HUES6 (cell line): ENCODE measurements at regions not wholly inside any gene's neighbourhood (a gene's known extent, or its start where the extent isn't known, plus 50 kb on each side); places are given as distances from the start of the nearest gene placed in this dataset.
"Not testable (repeated sequence)": the region's sequence is repeated elsewhere in the genome, so short reads cannot be mapped to it uniquely, and the experiment has no call there.

Experiments used
- H3K27ac ChIP-seq: 2 replicates; pipeline ENCODE4 v1.7.0; 2013; ENCODE audit warnings: low read depth, mild to moderate bottlenecking, low read length, inconsistent platforms
- H3K27me3 ChIP-seq: 2 replicates; pipeline ENCODE4 v1.6.1; 2013; ENCODE audit warnings: low read length; ENCODE audit not compliant: control insufficient read depth, insufficient read depth
- H3K36me3 ChIP-seq: 2 replicates; pipeline ENCODE4 v1.6.1; 2013; ENCODE audit warnings: low read length; ENCODE audit not compliant: control insufficient read depth, insufficient read depth
- H3K4me1 ChIP-seq: 2 replicates; pipeline ENCODE4 v1.6.1; 2013; ENCODE audit warnings: low read length; ENCODE audit not compliant: control insufficient read depth, insufficient read depth
- H3K4me3 ChIP-seq: 2 replicates; pipeline ENCODE4 v1.5.1; 2013; ENCODE audit warnings: low read depth, low read length
- H3K9ac ChIP-seq: one replicate; pipeline ENCODE4 v1.6.1; 2013; ENCODE audit warnings: mild to moderate bottlenecking, low read length
- H3K9me3 ChIP-seq: 2 replicates; pipeline ENCODE4 v1.6.1; 2013; ENCODE audit warnings: low read depth, low read length; ENCODE audit not compliant: control insufficient read depth, insufficient read depth

DNA sequence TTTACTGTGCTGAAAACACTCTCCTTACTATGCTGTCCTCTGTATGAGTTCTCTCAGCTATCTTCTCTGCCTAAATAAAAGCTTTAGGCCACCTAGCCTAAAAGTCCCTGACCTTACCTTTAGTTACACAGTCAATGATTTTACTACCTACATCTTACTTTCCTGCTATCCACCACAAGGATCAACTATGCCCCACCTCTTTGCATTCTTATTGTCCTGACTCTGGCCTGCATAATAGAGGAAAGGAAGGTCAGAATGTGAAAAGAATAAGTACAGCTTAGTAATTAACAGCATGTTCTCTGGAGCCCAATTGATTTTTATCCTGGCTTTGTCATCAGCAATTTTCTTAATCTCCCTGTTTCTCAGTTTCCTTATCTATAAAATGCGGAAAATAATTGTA, 1257.8 kb downstream of the RPA4 start:
- H3K27ac ChIP-seq, result peak overlapping the region; percentile 41
- no peaks in the 10 kb centered on the region for H3K27me3 ChIP-seq
- peaks cover 17% of the 10 kb centered on the region for H3K4me1 ChIP-seq
- H3K9ac ChIP-seq, result no peak overlapping the region
- H3K9me3 ChIP-seq, result peaks cover 4% of the 10 kb centered on the region; the same call in 1 of the 2 replicates
- no peak overlapping the region for H3K4me3 ChIP-seq
- H3K36me3 ChIP-seq, result no peaks in the 10 kb centered on the region

DNA sequence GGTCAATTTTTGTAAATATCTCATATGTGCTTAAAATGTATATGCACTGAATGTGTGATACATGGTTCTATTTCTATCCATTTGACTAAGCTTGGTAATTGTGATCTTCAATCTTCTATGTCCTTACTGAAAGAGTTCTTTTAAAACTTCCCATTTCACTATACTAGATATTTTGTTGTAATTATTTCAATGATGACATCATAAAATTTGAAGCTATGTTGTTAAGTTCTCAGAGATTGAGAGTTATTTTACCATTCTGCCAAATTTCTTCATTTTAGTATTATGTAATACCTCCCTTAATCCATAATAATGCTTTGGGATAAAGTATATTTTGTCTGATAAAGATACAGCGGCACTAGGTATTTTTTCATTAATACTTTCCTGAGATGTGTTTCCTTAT, 1307.3 kb downstream of the RPA4 start:
- Histone ChIP-seq H3K4me1 (peaks cover 4% of the 10 kb centered on the region; the same call in 1 of the 2 replicates), H3K27ac (no peak overlapping the region), H3K9ac (no peak overlapping the region), H3K36me3 (no peaks in the 10 kb centered on the region), H3K4me3 (no peak overlapping the region), H3K9me3 (no peaks in the 10 kb centered on the region), H3K27me3 (no peaks in the 10 kb centered on the region)

DNA sequence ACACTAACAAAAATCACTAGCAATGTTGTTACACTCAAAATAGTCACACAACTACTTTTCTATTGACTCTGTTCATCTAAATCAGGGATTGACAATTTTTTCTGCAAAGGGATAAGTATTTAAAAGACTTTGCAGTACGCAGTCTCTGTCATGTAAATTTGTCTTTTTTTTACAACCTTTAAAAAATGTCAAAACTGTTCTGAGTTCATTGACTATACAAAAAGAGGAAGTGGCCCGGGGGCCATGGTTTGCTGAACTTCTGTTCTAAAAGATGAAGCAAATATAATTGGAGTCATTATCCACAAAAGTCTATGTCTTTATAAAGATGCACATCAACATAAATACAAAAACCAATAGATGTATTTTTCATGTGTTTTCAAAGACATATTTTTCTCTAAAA, 1310.3 kb downstream of the RPA4 start:
- Histone ChIP-seq H3K27me3 (no peaks in the 10 kb centered on the region), H3K36me3 (no peaks in the 10 kb centered on the region), H3K9ac (no peak overlapping the region), H3K4me1 (peaks cover 4% of the 10 kb centered on the region; the same call in 1 of the 2 replicates), H3K27ac (no peak overlapping the region), H3K9me3 (no peaks in the 10 kb centered on the region), H3K4me3 (no peak overlapping the region)

DNA sequence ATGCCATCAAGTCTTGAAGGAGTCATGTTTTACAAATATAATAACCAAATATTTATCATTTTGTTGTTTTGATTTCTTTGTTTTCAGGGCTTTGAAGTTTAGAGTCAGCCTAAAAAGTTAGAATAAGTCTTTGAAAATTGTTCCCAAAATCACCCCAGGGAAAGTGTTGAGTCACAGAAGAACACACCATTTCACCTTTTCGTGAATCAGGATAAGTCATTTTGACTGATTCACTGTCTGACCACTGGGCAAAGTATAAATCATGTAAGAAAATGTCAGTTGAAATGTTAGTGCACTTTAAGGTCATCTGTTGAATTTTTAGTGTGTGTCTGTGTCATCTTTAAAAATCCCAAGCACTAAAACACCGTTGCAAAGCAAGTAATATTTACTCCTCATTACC, 1320.1 kb downstream of the RPA4 start:
- no peak overlapping the region for H3K9ac ChIP-seq
- no peak overlapping the region for H3K27ac ChIP-seq
- no peaks in the 10 kb centered on the region for H3K36me3 ChIP-seq
- no peak overlapping the region for H3K4me3 ChIP-seq
- H3K4me1 ChIP-seq, result peaks cover 4% of the 10 kb centered on the region; the same call in 1 of the 2 replicates
- H3K9me3 ChIP-seq, result no peaks in the 10 kb centered on the region
- no peaks in the 10 kb centered on the region for H3K27me3 ChIP-seq

DNA sequence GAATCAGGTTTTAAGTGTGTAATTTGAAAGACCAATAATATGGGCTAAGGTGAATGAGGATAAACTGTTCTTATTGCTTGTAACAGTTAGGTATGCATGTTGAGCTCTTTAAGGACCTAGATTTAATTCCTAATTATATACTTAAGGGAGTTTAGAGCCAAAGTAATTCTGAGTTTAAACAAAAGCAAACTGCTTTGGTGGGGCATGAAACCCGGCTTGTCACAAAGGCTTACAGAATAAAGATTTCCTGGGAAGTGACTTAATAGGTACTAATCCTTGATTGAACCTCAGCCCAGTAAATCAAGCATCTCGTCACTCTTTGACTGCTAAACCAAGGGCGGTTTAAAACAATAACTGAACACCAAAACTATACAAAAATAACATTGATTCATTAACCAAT, 1324.2 kb downstream of the RPA4 start:
- Histone ChIP-seq H3K9ac (no peak overlapping the region), H3K4me3 (no peak overlapping the region), H3K4me1 (peaks cover 3% of the 10 kb centered on the region; the same call in 1 of the 2 replicates), H3K27ac (no peak overlapping the region), H3K36me3 (no peaks in the 10 kb centered on the region), H3K27me3 (no peaks in the 10 kb centered on the region), H3K9me3 (0 out of 2 replicates have a peak, but pooled peaks cover 3% of the 10 kb centered on the region)

DNA sequence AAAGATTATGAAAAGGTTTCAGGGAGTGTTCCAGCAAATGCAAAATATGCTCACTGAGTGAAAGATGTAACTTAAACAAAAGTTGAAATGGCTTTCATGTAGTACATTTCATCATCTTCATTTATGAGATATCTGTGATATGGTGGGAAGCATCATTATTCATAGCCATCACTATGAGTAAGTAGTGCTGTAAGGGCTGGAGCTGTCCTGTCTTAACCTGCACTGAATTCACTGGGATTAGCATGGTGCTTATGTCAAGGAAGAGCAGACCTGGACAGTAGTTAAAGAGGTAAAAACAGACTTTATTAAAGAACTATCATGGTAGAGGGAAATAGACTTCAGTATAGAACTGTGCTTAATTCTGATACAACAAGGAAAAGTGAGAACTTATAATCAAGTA, 1347.3 kb downstream of the RPA4 start:
- H3K9ac ChIP-seq, result no peak overlapping the region
- no peaks in the 10 kb centered on the region for H3K9me3 ChIP-seq
- no peak overlapping the region for H3K4me3 ChIP-seq
- no peaks in the 10 kb centered on the region for H3K27me3 ChIP-seq
- H3K4me1 ChIP-seq, result peaks cover 7% of the 10 kb centered on the region; the same call in 1 of the 2 replicates
- H3K27ac ChIP-seq, result no peak overlapping the region
- H3K36me3 ChIP-seq, result no peaks in the 10 kb centered on the region

DNA sequence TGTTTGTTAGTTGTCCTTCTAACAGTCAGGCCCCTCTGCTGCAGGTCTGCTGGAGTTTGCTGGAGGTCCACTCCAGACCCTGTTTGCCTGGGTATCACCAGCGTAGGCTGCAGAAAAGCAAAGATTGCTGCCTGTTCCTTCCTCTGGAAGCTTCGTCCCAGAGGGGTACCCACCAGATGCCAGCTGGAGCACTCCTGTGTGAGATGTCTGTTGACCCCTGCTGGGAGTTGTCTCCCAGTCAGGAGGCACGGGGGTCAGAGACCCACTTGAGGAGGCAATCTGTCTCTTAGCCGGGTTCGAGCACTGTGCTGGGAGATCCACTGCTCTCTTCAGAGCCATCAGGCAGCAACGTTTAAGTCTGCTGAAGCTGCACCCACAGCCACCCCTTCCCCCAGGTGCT, 1356.4 kb downstream of the RPA4 start:
- not testable (repeated sequence) for H3K4me1 ChIP-seq, H3K27ac ChIP-seq, H3K9ac ChIP-seq, H3K36me3 ChIP-seq, H3K4me3 ChIP-seq, H3K9me3 ChIP-seq, H3K27me3 ChIP-seq

DNA sequence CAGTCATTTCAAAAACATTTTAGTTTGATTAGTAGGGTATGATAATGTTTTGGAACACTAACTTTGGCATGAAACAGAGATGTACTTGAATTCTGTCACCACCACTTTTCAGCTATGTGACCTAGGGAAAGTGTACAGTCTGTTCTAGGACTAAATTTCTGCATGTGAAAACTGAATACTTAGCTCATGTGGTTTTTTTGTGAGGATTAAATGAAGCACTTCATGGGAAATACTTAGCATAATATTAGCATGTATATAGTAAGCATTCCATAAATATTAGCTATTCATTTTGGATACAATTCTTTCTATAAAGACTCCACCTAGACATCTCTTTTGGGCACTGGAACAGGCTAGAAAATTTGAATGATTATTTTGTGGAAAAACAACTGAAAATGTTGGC, 1379.4 kb downstream of the RPA4 start:
- no peak overlapping the region for H3K9ac ChIP-seq
- no peaks in the 10 kb centered on the region for H3K4me1 ChIP-seq
- no peak overlapping the region for H3K27ac ChIP-seq
- no peaks in the 10 kb centered on the region for H3K36me3 ChIP-seq
- H3K4me3 ChIP-seq, result no peak overlapping the region
- no peaks in the 10 kb centered on the region for H3K27me3 ChIP-seq
- H3K9me3 ChIP-seq, result no peaks in the 10 kb centered on the region

DNA sequence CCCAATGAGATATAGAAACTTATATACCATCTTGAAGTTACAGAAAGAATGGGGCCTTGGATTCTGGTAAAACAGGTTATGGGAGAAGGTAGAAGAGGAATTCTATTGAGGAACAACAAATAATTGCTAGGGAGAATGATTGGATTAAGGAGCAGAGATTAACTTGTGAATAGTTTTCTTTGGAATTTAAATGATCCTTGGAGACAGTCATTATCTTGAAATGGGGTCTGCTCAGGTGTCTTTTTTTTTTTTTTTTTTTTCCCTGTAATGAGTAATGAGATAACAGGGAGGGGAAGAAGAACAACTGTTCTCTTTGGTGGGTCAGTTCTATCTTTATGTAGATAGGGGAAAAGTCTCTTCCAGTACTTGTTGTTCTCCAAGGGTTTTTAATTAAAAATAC, 1406.0 kb downstream of the RPA4 start:
- Histone ChIP-seq H3K27me3 (no peaks in the 10 kb centered on the region), H3K9ac (no peak overlapping the region), H3K4me3 (no peak overlapping the region), H3K4me1 (peaks cover 38% of the 10 kb centered on the region), H3K27ac (peak overlapping the region; percentile 62; the same call in 1 of the 2 replicates), H3K9me3 (peaks cover 3% of the 10 kb centered on the region; the same call in 1 of the 2 replicates), H3K36me3 (no peaks in the 10 kb centered on the region)

DNA sequence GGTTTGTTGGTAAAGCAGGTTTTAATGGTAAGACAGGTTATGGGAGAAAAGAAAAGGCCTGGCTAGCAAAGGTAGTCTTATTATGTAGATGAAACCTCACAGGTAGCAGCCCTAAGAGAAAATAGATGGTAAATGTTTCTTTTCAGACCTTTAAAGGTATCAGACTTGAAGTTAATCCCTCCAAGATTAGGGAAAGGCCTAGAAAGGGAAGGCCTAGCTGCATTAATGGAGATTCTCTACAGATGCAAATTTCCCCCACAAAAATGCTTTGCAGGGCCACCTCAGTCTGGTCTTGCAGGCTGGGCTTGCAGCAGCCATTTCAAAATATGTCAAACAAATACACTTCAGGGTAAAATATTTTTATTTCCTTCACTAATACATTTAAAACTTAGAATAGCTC, 1410.6 kb downstream of the RPA4 start:
- Histone ChIP-seq H3K9me3 (peaks cover 10% of the 10 kb centered on the region; the same call in 1 of the 2 replicates), H3K9ac (no peak overlapping the region), H3K4me1 (peaks cover 42% of the 10 kb centered on the region), H3K36me3 (no peaks in the 10 kb centered on the region), H3K27ac (peak overlapping the region; percentile 64), H3K27me3 (no peaks in the 10 kb centered on the region), H3K4me3 (no peak overlapping the region)

DNA sequence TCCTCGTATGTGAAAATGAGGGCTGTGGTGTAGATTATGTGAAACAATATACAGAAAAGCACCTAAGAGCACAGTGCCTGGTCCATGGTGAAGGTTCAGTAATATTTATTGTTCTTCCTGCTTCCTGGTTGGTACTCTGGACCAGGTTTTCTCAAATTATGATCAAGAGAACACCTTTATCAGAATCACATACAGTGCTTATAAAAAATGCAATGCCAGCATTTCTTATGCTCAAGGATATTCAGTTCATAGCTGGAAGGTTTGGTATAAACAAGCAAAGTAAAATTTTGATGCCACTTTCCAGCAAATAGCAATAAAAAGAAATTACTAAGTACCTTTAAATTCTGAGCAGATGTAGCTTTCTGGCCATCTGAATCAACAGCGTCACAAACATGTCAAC, 1412.4 kb downstream of the RPA4 start:
- peaks cover 27% of the 10 kb centered on the region for H3K4me1 ChIP-seq
- no peaks in the 10 kb centered on the region for H3K27me3 ChIP-seq
- H3K9me3 ChIP-seq, result peaks cover 22% of the 10 kb centered on the region
- H3K4me3 ChIP-seq, result no peak overlapping the region
- H3K27ac ChIP-seq, result no peak overlapping the region
- no peak overlapping the region for H3K9ac ChIP-seq
- H3K36me3 ChIP-seq, result peaks cover 4% of the 10 kb centered on the region; the same call in 1 of the 2 replicates

DNA sequence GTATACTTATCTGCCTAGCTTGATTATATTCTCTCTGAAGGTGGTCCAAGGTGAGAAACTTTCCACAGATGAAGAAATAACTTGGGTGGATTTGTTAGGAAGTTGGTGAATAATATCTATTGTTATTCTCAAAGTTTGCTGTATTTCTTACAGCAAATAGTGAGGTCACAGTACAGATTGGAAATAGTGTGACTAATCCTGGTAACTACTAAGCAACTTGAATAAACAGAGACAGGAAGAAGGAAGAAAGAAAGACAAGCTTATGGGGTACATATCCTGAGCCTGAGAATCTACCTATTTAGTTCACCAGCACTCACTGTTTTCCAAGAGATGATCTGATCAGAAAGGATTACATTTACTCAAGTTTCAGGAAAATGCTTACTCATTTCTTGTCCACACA, 1416.1 kb downstream of the RPA4 start:
- no peak overlapping the region for H3K9ac ChIP-seq
- H3K27me3 ChIP-seq, result no peaks in the 10 kb centered on the region
- peaks cover 19% of the 10 kb centered on the region for H3K9me3 ChIP-seq
- peaks cover 8% of the 10 kb centered on the region for H3K4me1 ChIP-seq
- H3K4me3 ChIP-seq, result no peak overlapping the region
- H3K36me3 ChIP-seq, result peaks cover 4% of the 10 kb centered on the region; the same call in 1 of the 2 replicates
- no peak overlapping the region for H3K27ac ChIP-seq
